Activated T-cell treated with anti-CD3 and anti-CD28 coated beads, Interleukin-2, amount 50 U/mL, for 24 hours (primary cell): ENCODE measurements at regions not wholly inside any gene's neighbourhood (a gene's known extent, or its start where the extent isn't known, plus 50 kb on each side); places are given as distances from the start of the nearest gene placed in this dataset.
"Not testable (repeated sequence)": the region's sequence is repeated elsewhere in the genome, so short reads cannot be mapped to it uniquely, and the experiment has no call there.

Experiments
- DNase-seq: peaks from one replicate; pipeline ENCODE4 v3.0.0-alpha.2; 2020
- H3K27ac Mint-ChIP-seq: 2 replicates; pipeline ENCODE4 v1.8.0; 2020; ENCODE audit warnings: mild to moderate bottlenecking, mixed read lengths
- H3K27me3 Mint-ChIP-seq: 2 replicates; pipeline ENCODE4 v1.8.0; 2020; ENCODE audit warnings: mixed read lengths
- H3K36me3 Mint-ChIP-seq: 2 replicates; pipeline ENCODE4 v1.8.0; 2020; ENCODE audit warnings: low read depth, mixed read lengths
- H3K4me1 Mint-ChIP-seq: 2 replicates; pipeline ENCODE4 v1.8.0; 2020; ENCODE audit warnings: low read depth, mixed read lengths
- H3K4me3 Mint-ChIP-seq: 2 replicates; pipeline ENCODE4 v1.8.0; 2020; ENCODE audit warnings: mild to moderate bottlenecking, moderate library complexity, mixed read lengths
- H3K9me3 Mint-ChIP-seq: 2 replicates; pipeline ENCODE4 v1.8.0; 2020; ENCODE audit warnings: mixed read lengths

GRCh38 chr9:115335439-115335838 lies 217.5 kb upstream of the TNC start:
- H3K27ac Mint-ChIP-seq, result no peak overlapping the region
- no peak overlapping the region for H3K4me3 Mint-ChIP-seq
- no peaks in the 10 kb centered on the region for H3K36me3 Mint-ChIP-seq
- no peaks in the 10 kb centered on the region for H3K9me3 Mint-ChIP-seq
- no peaks in the 10 kb centered on the region for H3K4me1 Mint-ChIP-seq
- DNase-seq, result no peak
- H3K27me3 Mint-ChIP-seq, result peaks cover 10% of the 10 kb centered on the region

- no peak overlapping the region for H3K27ac Mint-ChIP-seq
Observed at GRCh38 chr9:115340314-115340713, 222.4 kb upstream of the TNC start.

GRCh38 chr9:115341426-115341825 lies 223.5 kb upstream of the TNC start:
- peaks cover 17% of the 10 kb centered on the region for H3K27me3 Mint-ChIP-seq
- H3K9me3 Mint-ChIP-seq, result no peaks in the 10 kb centered on the region
- no peaks in the 10 kb centered on the region for H3K36me3 Mint-ChIP-seq
- H3K4me1 Mint-ChIP-seq, result no peaks in the 10 kb centered on the region
- no peak for DNase-seq
- no peak overlapping the region for H3K27ac Mint-ChIP-seq
- H3K4me3 Mint-ChIP-seq, result no peak overlapping the region

More at GRCh38 chr9:115340314-115340713, 222.4 kb upstream of the TNC start:
- no peaks in the 10 kb centered on the region for H3K4me1 Mint-ChIP-seq
- H3K36me3 Mint-ChIP-seq, result no peaks in the 10 kb centered on the region
- H3K4me3 Mint-ChIP-seq, result no peak overlapping the region
- H3K27me3 Mint-ChIP-seq, result peaks cover 17% of the 10 kb centered on the region
- DNase-seq, result no peak
- H3K9me3 Mint-ChIP-seq, result no peaks in the 10 kb centered on the region

- not testable (repeated sequence) for H3K4me3 Mint-ChIP-seq, H3K36me3 Mint-ChIP-seq, H3K9me3 Mint-ChIP-seq, DNase-seq, H3K4me1 Mint-ChIP-seq, H3K27me3 Mint-ChIP-seq, H3K27ac Mint-ChIP-seq
Observed at GRCh38 chr9:115347776-115348175, 229.8 kb upstream of the TNC start.

GRCh38 chr9:115348936-115349335 lies 231.0 kb upstream of the TNC start:
- not testable (repeated sequence) for H3K27ac Mint-ChIP-seq, H3K4me1 Mint-ChIP-seq, H3K27me3 Mint-ChIP-seq, DNase-seq, H3K9me3 Mint-ChIP-seq, H3K36me3 Mint-ChIP-seq, H3K4me3 Mint-ChIP-seq

- no peaks in the 10 kb centered on the region for H3K27me3 Mint-ChIP-seq
- DNase-seq, result no peak
- H3K36me3 Mint-ChIP-seq, result no peaks in the 10 kb centered on the region
- no peaks in the 10 kb centered on the region for H3K4me1 Mint-ChIP-seq
- H3K4me3 Mint-ChIP-seq, result no peak overlapping the region
- H3K27ac Mint-ChIP-seq, result no peak overlapping the region
- H3K9me3 Mint-ChIP-seq, result no peaks in the 10 kb centered on the region
Observed at GRCh38 chr9:115349542-115349941, 231.6 kb upstream of the TNC start.

- Mint-ChIP-seq H3K9me3 (no peaks in the 10 kb centered on the region), H3K36me3 (no peaks in the 10 kb centered on the region), H3K4me3 (no peak overlapping the region), H3K4me1 (no peaks in the 10 kb centered on the region), H3K27me3 (no peaks in the 10 kb centered on the region), H3K27ac (no peak overlapping the region)
- no peak for DNase-seq
Observed at GRCh38 chr9:115350548-115350947, 232.6 kb upstream of the TNC start.

GRCh38 chr9:115353681-115354080 lies 235.7 kb upstream of the TNC start:
- Mint-ChIP-seq H3K4me3 (no peak overlapping the region), H3K9me3 (no peaks in the 10 kb centered on the region), H3K27me3 (no peaks in the 10 kb centered on the region), H3K36me3 (no peaks in the 10 kb centered on the region), H3K27ac (no peak overlapping the region), H3K4me1 (no peaks in the 10 kb centered on the region)
- DNase-seq, result no peak

GRCh38 chr9:115357821-115358220 lies 239.9 kb upstream of the TNC start:
- Mint-ChIP-seq H3K27me3 (no peaks in the 10 kb centered on the region), H3K9me3 (no peaks in the 10 kb centered on the region)

GRCh38 chr9:115359017-115359780 lies 241.2 kb upstream of the TNC start:
- Mint-ChIP-seq H3K4me3 (no peak overlapping the region), H3K9me3 (no peaks in the 10 kb centered on the region), H3K4me1 (no peaks in the 10 kb centered on the region), H3K27ac (no peak overlapping the region), H3K27me3 (no peaks in the 10 kb centered on the region), H3K36me3 (no peaks in the 10 kb centered on the region)
- DNase-seq, result no peak

More at GRCh38 chr9:115357821-115358220, 239.9 kb upstream of the TNC start:
- H3K27ac Mint-ChIP-seq, result no peak overlapping the region
- DNase-seq, result no peak
- no peaks in the 10 kb centered on the region for H3K4me1 Mint-ChIP-seq
- no peaks in the 10 kb centered on the region for H3K36me3 Mint-ChIP-seq
- H3K4me3 Mint-ChIP-seq, result no peak overlapping the region

- H3K27me3 Mint-ChIP-seq, result no peaks in the 10 kb centered on the region
- no peak overlapping the region for H3K4me3 Mint-ChIP-seq
- H3K36me3 Mint-ChIP-seq, result no peaks in the 10 kb centered on the region
- no peaks in the 10 kb centered on the region for H3K9me3 Mint-ChIP-seq
- no peak overlapping the region for H3K27ac Mint-ChIP-seq
- no peaks in the 10 kb centered on the region for H3K4me1 Mint-ChIP-seq
- DNase-seq, result no peak
Observed at GRCh38 chr9:115360122-115360521, 242.2 kb upstream of the TNC start.

GRCh38 chr9:115362101-115362500 lies 244.1 kb upstream of the TNC start:
- Mint-ChIP-seq H3K4me1 (no peaks in the 10 kb centered on the region), H3K4me3 (no peak overlapping the region), H3K36me3 (no peaks in the 10 kb centered on the region), H3K27ac (no peak overlapping the region), H3K27me3 (no peaks in the 10 kb centered on the region), H3K9me3 (no peaks in the 10 kb centered on the region)
- DNase-seq, result no peak

- Mint-ChIP-seq H3K36me3 (no peaks in the 10 kb centered on the region), H3K27ac (no peak overlapping the region), H3K27me3 (no peaks in the 10 kb centered on the region), H3K4me1 (no peaks in the 10 kb centered on the region), H3K4me3 (no peak overlapping the region), H3K9me3 (no peaks in the 10 kb centered on the region)
- DNase-seq, result no peak
Observed at GRCh38 chr9:115362640-115363039, 244.7 kb upstream of the TNC start.

- H3K4me3 Mint-ChIP-seq, result no peak overlapping the region
- no peak overlapping the region for H3K27ac Mint-ChIP-seq
- no peaks in the 10 kb centered on the region for H3K36me3 Mint-ChIP-seq
- H3K9me3 Mint-ChIP-seq, result no peaks in the 10 kb centered on the region
- no peaks in the 10 kb centered on the region for H3K27me3 Mint-ChIP-seq
- no peak for DNase-seq
- H3K4me1 Mint-ChIP-seq, result no peaks in the 10 kb centered on the region
Observed at GRCh38 chr9:115364991-115365390, 247.0 kb upstream of the TNC start.

- no peaks in the 10 kb centered on the region for H3K4me1 Mint-ChIP-seq
- no peak for DNase-seq
- peaks cover 4% of the 10 kb centered on the region for H3K9me3 Mint-ChIP-seq
- H3K27ac Mint-ChIP-seq, result no peak overlapping the region
- H3K4me3 Mint-ChIP-seq, result no peak overlapping the region
- no peaks in the 10 kb centered on the region for H3K27me3 Mint-ChIP-seq
- H3K36me3 Mint-ChIP-seq, result no peaks in the 10 kb centered on the region
Observed at GRCh38 chr9:115367321-115367720, 249.4 kb upstream of the TNC start.
